ENCODE measurements at regions not wholly inside any gene's neighbourhood (a gene's known extent, or its start where the extent isn't known, plus 50 kb on each side); places are given as distances from the start of the nearest gene placed in this dataset.
"Not testable (repeated sequence)": the region's sequence is repeated elsewhere in the genome, so short reads cannot be mapped to it uniquely, and the experiment has no call there.

DNA sequence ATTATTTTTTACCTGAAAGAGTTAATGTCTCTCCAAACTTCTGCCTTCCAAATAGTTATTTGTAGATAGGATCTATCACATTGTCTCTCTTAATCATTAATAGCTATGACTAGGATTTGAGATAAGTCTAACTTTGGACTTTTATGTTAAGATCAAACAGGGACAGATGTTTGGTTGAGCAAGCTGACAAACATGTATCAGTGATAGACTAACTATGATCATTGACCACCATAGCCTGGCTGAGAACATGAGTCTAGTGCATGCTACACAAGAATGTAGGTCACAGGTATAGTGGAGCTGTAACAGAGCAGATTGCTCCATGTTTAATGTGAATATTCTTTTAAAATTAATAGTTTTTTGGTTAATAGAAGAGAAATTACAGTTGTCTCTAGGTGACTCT is 52.0 kb downstream of the SYT15B start:
- not testable (repeated sequence) for H3K4me1 ChIP-seq (ENCODE audit: control insufficient read depth, low read depth, low read length); H3K27me3 ChIP-seq (ENCODE audit: control insufficient read depth, insufficient read depth, low read length); H3K9ac ChIP-seq (ENCODE audit: low read length); H3K9me3 ChIP-seq (ENCODE audit: control insufficient read depth, low read depth, low read length); H3K4me3 ChIP-seq (ENCODE audit: low read length); H3K36me3 ChIP-seq (ENCODE audit: control insufficient read depth, low read depth, low read length); H3K27ac ChIP-seq (ENCODE audit: low read length)

GRCh38 chr10:47710443-47710842 is 52.9 kb downstream of the SYT15B start:
- H3K36me3 ChIP-seq (ENCODE audit: control insufficient read depth, low read depth, low read length); H3K9ac ChIP-seq (ENCODE audit: low read length); H3K9me3 ChIP-seq (ENCODE audit: control insufficient read depth, low read depth, low read length); H3K4me3 ChIP-seq (ENCODE audit: low read length); H3K4me1 ChIP-seq (ENCODE audit: control insufficient read depth, low read depth, low read length); H3K27me3 ChIP-seq (ENCODE audit: control insufficient read depth, insufficient read depth, low read length); H3K27ac ChIP-seq (ENCODE audit: low read length): not testable (repeated sequence)

DNA sequence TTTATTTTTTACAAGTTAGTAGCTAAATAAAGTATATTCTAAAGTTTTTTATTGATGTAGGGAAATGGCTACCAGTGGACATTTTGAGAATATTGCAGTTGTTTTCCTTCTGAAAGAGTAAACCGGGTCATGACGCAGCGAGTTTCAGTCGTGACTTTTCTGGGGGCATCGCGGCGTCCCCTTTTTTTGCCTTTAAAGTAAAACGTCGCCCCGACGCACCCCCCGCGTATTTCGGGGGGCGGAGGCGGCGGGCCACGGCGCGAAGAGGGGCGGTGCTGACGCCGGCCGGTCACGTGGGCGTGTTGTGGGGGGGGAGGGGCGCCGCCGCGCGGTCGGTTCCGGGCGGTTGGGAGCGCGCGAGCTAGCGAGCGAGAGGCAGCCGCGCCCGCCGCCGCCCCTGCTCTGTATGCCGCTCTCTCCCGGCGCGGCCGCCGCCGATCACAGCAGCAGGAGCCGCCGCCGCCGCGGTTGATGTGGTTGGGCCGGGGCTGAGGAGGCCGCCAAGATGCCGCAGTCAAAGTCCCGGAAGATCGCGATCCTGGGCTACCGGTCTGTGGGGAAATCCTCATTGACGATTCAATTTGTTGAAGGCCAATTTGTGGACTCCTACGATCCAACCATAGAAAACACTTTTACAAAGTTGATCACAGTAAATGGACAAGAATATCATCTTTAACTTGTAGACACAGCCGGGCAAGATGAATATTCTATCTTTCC is 57.5 kb downstream of the SYT15B start:
- not testable (repeated sequence) for H3K4me1 ChIP-seq (ENCODE audit: control insufficient read depth, low read depth, low read length); H3K36me3 ChIP-seq (ENCODE audit: control insufficient read depth, low read depth, low read length); H3K27ac ChIP-seq (ENCODE audit: low read length); H3K9me3 ChIP-seq (ENCODE audit: control insufficient read depth, low read depth, low read length); H3K27me3 ChIP-seq (ENCODE audit: control insufficient read depth, insufficient read depth, low read length); H3K9ac ChIP-seq (ENCODE audit: low read length)
- peak overlapping the region; percentile 33 for H3K4me3 ChIP-seq (ENCODE audit: low read length)

GRCh38 chr10:47701285-47701684 is 62.1 kb downstream of the SYT15B start:
- H3K4me3 ChIP-seq (ENCODE audit: low read length); H3K4me1 ChIP-seq (ENCODE audit: control insufficient read depth, low read depth, low read length); H3K9me3 ChIP-seq (ENCODE audit: control insufficient read depth, low read depth, low read length); H3K36me3 ChIP-seq (ENCODE audit: control insufficient read depth, low read depth, low read length); H3K9ac ChIP-seq (ENCODE audit: low read length); H3K27me3 ChIP-seq (ENCODE audit: control insufficient read depth, insufficient read depth, low read length); H3K27ac ChIP-seq (ENCODE audit: low read length): not testable (repeated sequence)

DNA sequence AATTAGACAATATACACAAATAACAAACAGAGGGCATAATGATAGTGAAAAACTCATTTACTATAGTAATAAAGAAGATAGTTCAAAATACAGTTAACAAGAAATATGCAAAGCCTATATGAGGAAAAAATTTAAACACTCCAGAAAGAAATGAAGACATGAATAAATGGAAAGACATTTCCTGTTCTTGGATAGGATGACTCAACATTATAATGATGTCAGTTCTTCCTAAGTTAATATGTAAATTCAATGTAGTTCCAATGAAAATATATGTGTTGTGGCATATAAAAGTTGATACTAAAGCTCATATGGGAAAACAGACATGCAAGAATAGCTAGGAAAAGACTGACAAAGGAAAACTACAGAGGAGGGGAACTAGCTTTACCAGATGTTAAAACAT is 63.5 kb downstream of the SYT15B start:
- not testable (repeated sequence) for H3K9ac ChIP-seq (ENCODE audit: low read length); H3K27ac ChIP-seq (ENCODE audit: low read length); H3K27me3 ChIP-seq (ENCODE audit: control insufficient read depth, insufficient read depth, low read length); H3K4me3 ChIP-seq (ENCODE audit: low read length); H3K4me1 ChIP-seq (ENCODE audit: control insufficient read depth, low read depth, low read length); H3K9me3 ChIP-seq (ENCODE audit: control insufficient read depth, low read depth, low read length); H3K36me3 ChIP-seq (ENCODE audit: control insufficient read depth, low read depth, low read length)

DNA sequence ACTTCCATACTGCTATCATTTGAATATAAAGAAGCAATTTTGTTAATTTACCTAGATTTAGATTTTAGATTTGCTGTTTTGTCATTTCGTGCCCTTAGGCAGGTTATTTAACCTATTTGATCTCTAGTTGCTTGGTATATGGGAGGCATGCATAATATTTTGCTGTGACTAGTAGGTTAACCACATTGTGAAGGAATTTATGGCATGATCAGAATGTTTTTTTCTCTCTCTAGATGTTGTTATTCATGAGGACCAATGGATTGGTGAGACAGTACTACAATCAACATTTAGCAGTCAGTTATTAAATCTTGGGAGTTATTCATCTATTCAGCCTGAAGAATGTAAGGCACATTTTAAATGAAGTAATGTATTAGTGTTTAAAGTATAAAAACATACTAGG is 67.2 kb downstream of the SYT15B start:
- not testable (repeated sequence) for H3K36me3 ChIP-seq (ENCODE audit: control insufficient read depth, low read depth, low read length); H3K9ac ChIP-seq (ENCODE audit: low read length); H3K4me3 ChIP-seq (ENCODE audit: low read length); H3K27me3 ChIP-seq (ENCODE audit: control insufficient read depth, insufficient read depth, low read length); H3K4me1 ChIP-seq (ENCODE audit: control insufficient read depth, low read depth, low read length); H3K9me3 ChIP-seq (ENCODE audit: control insufficient read depth, low read depth, low read length); H3K27ac ChIP-seq (ENCODE audit: low read length)

- not testable (repeated sequence) for H3K9ac ChIP-seq (ENCODE audit: low read length); H3K27me3 ChIP-seq (ENCODE audit: control insufficient read depth, insufficient read depth, low read length); H3K9me3 ChIP-seq (ENCODE audit: control insufficient read depth, low read depth, low read length); H3K4me1 ChIP-seq (ENCODE audit: control insufficient read depth, low read depth, low read length); H3K4me3 ChIP-seq (ENCODE audit: low read length); H3K27ac ChIP-seq (ENCODE audit: low read length); H3K36me3 ChIP-seq (ENCODE audit: control insufficient read depth, low read depth, low read length)
Observed at GRCh38 chr10:47695149-47695548, 68.2 kb downstream of the SYT15B start.

GRCh38 chr10:47690304-47690703 is 73.1 kb downstream of the SYT15B start:
- not testable (repeated sequence) for H3K9ac ChIP-seq (ENCODE audit: low read length); H3K36me3 ChIP-seq (ENCODE audit: control insufficient read depth, low read depth, low read length); H3K4me3 ChIP-seq (ENCODE audit: low read length); H3K9me3 ChIP-seq (ENCODE audit: control insufficient read depth, low read depth, low read length); H3K27me3 ChIP-seq (ENCODE audit: control insufficient read depth, insufficient read depth, low read length); H3K4me1 ChIP-seq (ENCODE audit: control insufficient read depth, low read depth, low read length); H3K27ac ChIP-seq (ENCODE audit: low read length)

- not testable (repeated sequence) for H3K36me3 ChIP-seq (ENCODE audit: control insufficient read depth, low read depth, low read length); H3K27me3 ChIP-seq (ENCODE audit: control insufficient read depth, insufficient read depth, low read length); H3K27ac ChIP-seq (ENCODE audit: low read length); H3K9me3 ChIP-seq (ENCODE audit: control insufficient read depth, low read depth, low read length); H3K4me3 ChIP-seq (ENCODE audit: low read length); H3K4me1 ChIP-seq (ENCODE audit: control insufficient read depth, low read depth, low read length); H3K9ac ChIP-seq (ENCODE audit: low read length)
Observed at GRCh38 chr10:47683826-47684475, 79.4 kb downstream of the SYT15B start.

DNA sequence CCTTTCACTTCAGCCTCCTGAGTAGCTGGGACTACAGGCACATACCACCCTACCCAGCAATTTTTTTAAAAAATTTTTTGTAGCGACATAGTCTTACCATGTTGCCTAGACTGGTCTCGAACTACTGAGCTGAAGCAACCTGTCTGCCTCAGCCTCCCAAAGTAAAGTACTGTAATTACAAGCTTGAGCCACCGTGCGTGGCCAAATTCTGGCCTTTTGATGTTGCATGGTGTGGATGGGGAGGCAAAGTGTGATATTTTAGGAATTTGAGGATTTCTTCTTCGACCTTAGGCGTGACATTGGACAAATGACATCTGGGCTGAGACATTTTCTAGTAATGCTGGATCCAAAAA is 81.8 kb downstream of the SYT15B start:
- not testable (repeated sequence) for H3K9me3 ChIP-seq (ENCODE audit: control insufficient read depth, low read depth, low read length); H3K36me3 ChIP-seq (ENCODE audit: control insufficient read depth, low read depth, low read length); H3K9ac ChIP-seq (ENCODE audit: low read length); H3K27me3 ChIP-seq (ENCODE audit: control insufficient read depth, insufficient read depth, low read length); H3K27ac ChIP-seq (ENCODE audit: low read length); H3K4me1 ChIP-seq (ENCODE audit: control insufficient read depth, low read depth, low read length); H3K4me3 ChIP-seq (ENCODE audit: low read length)

DNA sequence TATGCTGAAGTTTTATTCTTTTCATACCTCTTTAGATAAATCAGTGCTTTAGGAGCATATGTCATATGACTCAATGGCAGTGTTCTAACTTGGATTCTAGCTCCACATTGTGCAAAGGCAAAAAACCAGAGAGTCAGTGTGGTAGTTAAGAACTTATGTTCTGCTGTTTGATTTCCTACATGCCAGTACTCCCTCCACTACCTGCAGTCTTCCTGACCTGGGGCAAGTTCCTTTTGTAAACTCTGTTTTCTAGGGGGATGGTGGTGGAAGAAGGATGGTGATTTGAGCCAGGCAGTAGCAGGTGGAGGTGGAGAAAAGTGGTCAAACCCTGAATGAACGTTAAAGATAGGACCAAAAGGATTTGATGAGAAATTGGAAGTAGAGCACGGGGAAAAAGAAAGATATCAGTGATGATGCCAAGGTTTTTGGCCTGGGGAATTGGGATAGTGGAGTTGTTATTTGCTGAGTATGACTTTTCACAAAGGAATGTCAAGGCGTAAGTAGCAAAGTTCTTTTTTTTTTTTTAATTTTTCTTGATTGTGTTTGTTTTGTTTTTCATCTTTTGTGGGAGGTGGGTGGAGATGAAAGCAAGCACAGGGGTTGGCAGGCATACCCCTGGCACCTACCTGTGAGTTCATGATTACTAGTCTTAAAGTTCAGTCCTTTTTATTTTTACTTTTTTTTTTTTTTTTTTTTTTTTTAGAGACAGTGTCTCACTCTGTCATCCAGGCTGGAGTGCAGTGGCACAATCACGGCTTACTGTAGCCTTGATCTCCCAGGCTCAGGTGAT is 82.3 kb downstream of the SYT15B start:
- H3K9me3 ChIP-seq (ENCODE audit: control insufficient read depth, low read depth, low read length); H3K36me3 ChIP-seq (ENCODE audit: control insufficient read depth, low read depth, low read length); H3K27ac ChIP-seq (ENCODE audit: low read length); H3K9ac ChIP-seq (ENCODE audit: low read length); H3K27me3 ChIP-seq (ENCODE audit: control insufficient read depth, insufficient read depth, low read length); H3K4me3 ChIP-seq (ENCODE audit: low read length); H3K4me1 ChIP-seq (ENCODE audit: control insufficient read depth, low read depth, low read length): not testable (repeated sequence)

GRCh38 chr10:47676102-47676501 is 87.3 kb downstream of the SYT15B start:
- not testable (repeated sequence) for H3K27me3 ChIP-seq (ENCODE audit: control insufficient read depth, insufficient read depth, low read length); H3K36me3 ChIP-seq (ENCODE audit: control insufficient read depth, low read depth, low read length); H3K9ac ChIP-seq (ENCODE audit: low read length)

More at GRCh38 chr10:47676102-47676501, 87.3 kb downstream of the SYT15B start:
- H3K4me3 ChIP-seq (ENCODE audit: low read length); H3K4me1 ChIP-seq (ENCODE audit: control insufficient read depth, low read depth, low read length); H3K9me3 ChIP-seq (ENCODE audit: control insufficient read depth, low read depth, low read length); H3K27ac ChIP-seq (ENCODE audit: low read length): not testable (repeated sequence)
